ENCODE measurements at regions not wholly inside any gene's neighbourhood (a gene's known extent, or its start where the extent isn't known, plus 50 kb on each side); places are given as distances from the start of the nearest gene placed in this dataset.
"Not testable (repeated sequence)": the region's sequence is repeated elsewhere in the genome, so short reads cannot be mapped to it uniquely, and the experiment has no call there.

GRCh38 chr4:134687646-134688628 is 486.3 kb upstream of the PABPC4L start:
- intact Hi-C loops (cut with micrococcal nuclease) = no loop called here
- no peak for ATAC-seq
- no peak for DNase-seq

- ATAC-seq = no peak
- DNase-seq = no peak
- intact Hi-C loops (cut with micrococcal nuclease) = no loop called here
Measured at GRCh38 chr4:134677209-134677814, 475.7 kb upstream of the PABPC4L start.

GRCh38 chr4:134668237-134668636 is 466.6 kb upstream of the PABPC4L start:
- no peak for DNase-seq
- ATAC-seq = no peak
- intact Hi-C loops (cut with micrococcal nuclease) = no loop called here

- intact Hi-C loops (cut with micrococcal nuclease) = no loop called here
- ATAC-seq (no peak), DNase-seq (no peak)
Measured at GRCh38 chr4:134666640-134667039, 465.1 kb upstream of the PABPC4L start.

GRCh38 chr4:134665429-134665828 is 463.8 kb upstream of the PABPC4L start:
- ATAC-seq (no peak), DNase-seq (no peak)
- intact Hi-C loops (cut with micrococcal nuclease) = no loop called here

- DNase-seq (no peak), ATAC-seq (no peak)
- intact Hi-C loops (cut with micrococcal nuclease) = no loop called here
Measured at GRCh38 chr4:134663742-134664141, 462.2 kb upstream of the PABPC4L start.

GRCh38 chr4:134650461-134650860 is 448.9 kb upstream of the PABPC4L start:
- intact Hi-C loops (cut with micrococcal nuclease) = no loop called here
- no peak for DNase-seq
- no peak for ATAC-seq

GRCh38 chr4:134645778-134646177 is 444.2 kb upstream of the PABPC4L start:
- intact Hi-C loops (cut with micrococcal nuclease) = no loop called here
- ATAC-seq (no peak), DNase-seq (no peak)

- ATAC-seq (no peak), DNase-seq (no peak)
- intact Hi-C loops (cut with micrococcal nuclease) = no loop called here
Measured at GRCh38 chr4:134636338-134637051, 434.9 kb upstream of the PABPC4L start.

GRCh38 chr4:134634301-134634700 is 432.7 kb upstream of the PABPC4L start:
- intact Hi-C loops (cut with micrococcal nuclease) = no loop called here
- DNase-seq = no peak
- no peak for ATAC-seq

GRCh38 chr4:134632056-134632455 is 430.5 kb upstream of the PABPC4L start:
- intact Hi-C loops (cut with micrococcal nuclease) = no loop called here

GRCh38 chr4:134628066-134628465 is 426.5 kb upstream of the PABPC4L start:
- DNase-seq = no peak
- intact Hi-C loops (cut with micrococcal nuclease) = no loop called here
- ATAC-seq = no peak

More at GRCh38 chr4:134632056-134632455, 430.5 kb upstream of the PABPC4L start:
- ATAC-seq (no peak), DNase-seq (no peak)

GRCh38 chr4:134627366-134627765 is 425.8 kb upstream of the PABPC4L start:
- DNase-seq = no peak
- intact Hi-C loops (cut with micrococcal nuclease) = no loop called here
- ATAC-seq = no peak

- ATAC-seq = no peak
- DNase-seq = no peak
- intact Hi-C loops (cut with micrococcal nuclease) = no loop called here
Measured at GRCh38 chr4:134624365-134624764, 422.8 kb upstream of the PABPC4L start.

GRCh38 chr4:134622626-134623575 is 421.3 kb upstream of the PABPC4L start:
- ATAC-seq; intact Hi-C loops (cut with micrococcal nuclease); DNase-seq: not testable (repeated sequence)

- intact Hi-C loops (cut with micrococcal nuclease) = no loop called here
- DNase-seq (no peak), ATAC-seq (no peak)
Measured at GRCh38 chr4:134622199-134622598, 420.6 kb upstream of the PABPC4L start.

- intact Hi-C loops (cut with micrococcal nuclease); DNase-seq; ATAC-seq: not testable (repeated sequence)
Measured at GRCh38 chr4:134621715-134622114, 420.1 kb upstream of the PABPC4L start.

GRCh38 chr4:134610956-134611355 is 409.4 kb upstream of the PABPC4L start:
- DNase-seq = no peak
- intact Hi-C loops (cut with micrococcal nuclease) = no loop called here
- no peak for ATAC-seq

GRCh38 chr4:134610172-134610571 is 408.6 kb upstream of the PABPC4L start:
- ATAC-seq (no peak), DNase-seq (no peak)
- intact Hi-C loops (cut with micrococcal nuclease) = no loop called here

Data from left ventricle myocardium superior (tissue), 1 donor.